RKO (cell line): ENCODE measurements at regions not wholly inside any gene's neighbourhood (a gene's known extent, or its start where the extent isn't known, plus 50 kb on each side); places are given as distances from the start of the nearest gene placed in this dataset.
A peak's percentile ranks its signal among the peaks of the same experiment; 100 is the strongest.

ENCODE experiments used
- DNase-seq: peaks from one replicate; pipeline ENCODE4 v3.0.0-alpha.2; 2016; ENCODE audit warnings: low spot score

DNA sequence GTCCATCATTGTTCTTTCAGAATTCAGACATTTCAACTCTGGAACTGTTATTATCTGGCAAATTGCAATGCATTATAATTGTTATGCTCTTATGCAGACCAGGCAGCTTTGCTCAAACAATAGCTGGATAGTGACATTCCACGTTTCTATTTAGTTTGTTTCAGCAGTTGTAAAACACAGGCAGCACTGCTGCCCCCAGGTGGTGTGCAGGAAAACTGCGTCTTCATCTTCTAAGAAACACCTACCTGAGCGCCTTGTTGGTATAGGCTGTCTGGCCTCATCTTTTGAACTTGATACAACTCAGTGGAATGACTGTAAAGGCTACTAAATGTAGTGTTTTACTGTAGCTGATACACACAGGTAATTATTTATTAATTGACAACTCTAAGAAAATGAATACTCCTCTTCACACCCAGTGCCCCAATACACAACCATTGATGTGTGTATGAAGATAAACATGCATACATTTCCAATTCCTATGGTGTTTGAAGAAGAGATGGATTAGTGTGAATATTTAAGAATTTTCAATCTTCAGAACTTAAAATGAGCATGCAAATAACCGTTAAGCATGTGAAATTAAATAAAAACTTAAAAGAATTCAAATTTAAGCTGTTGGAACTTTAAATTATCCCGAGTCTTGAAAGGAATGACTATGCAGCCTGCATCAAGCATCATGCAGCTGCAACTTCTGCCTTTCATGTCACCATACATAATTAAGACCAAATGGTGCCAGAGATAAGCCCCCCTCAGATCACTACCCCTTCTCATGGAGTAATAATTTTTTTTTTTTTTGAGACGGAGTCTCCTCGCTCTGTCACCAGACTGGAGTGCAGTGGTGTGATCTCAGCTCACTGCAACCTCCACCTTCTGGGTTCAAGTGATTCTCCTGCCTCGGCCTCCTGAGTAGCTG is 85.6 kb downstream of the CD8B2 start:
- DNase-seq = peak; percentile 40

DNA sequence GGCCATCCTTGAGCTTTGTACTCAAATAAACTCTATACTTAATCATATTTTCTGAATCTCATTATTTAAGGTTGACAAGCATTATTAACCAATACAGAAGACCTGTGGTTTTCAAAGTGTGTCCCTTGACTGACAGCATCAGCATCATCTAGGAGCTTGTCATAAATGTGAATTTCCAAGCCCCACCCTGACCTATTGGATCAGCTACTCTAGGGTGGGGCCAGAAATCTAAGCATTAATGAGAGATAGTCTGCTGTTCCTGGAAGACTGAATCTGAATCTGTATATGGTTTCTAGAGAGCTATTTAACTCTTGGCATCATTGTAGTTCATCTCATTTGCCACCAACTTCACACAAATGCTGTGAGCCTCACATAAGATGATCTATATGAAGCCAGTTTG is 86.6 kb downstream of the CD8B2 start:
- DNase-seq = no peak

DNA sequence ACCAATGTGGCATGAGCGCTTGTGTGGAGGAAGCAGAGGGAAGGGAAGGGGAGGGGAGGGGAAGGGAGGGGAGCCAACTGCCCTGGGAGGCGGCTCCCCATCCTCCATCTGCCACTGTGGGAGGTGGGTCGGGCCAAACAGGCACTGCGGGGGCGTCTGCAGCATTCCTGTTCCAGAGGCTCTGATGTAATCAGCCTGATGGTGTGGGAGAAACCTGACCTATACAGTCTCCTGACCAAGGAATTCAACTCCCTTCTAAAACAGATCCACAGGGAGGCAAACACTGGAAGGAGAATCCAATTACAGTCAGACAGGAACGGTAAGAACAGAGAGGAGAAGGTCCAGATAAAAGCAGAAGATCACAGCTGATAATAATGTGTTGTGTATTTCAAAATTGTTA is 88.8 kb downstream of the CD8B2 start:
- no peak for DNase-seq

DNA sequence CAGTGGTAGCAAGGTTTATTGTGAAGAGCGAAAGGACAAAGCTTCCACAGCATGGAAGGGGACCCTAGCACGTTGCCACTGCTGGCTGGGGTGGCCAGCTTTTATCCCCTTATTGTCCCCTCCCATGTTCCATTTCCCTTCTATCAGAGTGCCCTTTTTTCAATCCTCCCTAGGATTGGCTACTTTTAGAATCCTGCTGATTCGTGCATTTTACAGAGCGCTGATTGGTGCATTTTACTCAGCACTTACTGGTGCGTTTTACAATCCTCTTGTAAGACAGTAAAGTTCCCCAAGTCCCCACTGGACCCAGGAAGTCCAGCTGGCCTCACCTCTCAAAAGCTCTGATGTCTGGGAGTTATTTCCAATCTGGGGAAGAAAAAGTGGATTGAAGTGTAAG is 90.1 kb downstream of the CD8B2 start:
- no peak for DNase-seq

DNA sequence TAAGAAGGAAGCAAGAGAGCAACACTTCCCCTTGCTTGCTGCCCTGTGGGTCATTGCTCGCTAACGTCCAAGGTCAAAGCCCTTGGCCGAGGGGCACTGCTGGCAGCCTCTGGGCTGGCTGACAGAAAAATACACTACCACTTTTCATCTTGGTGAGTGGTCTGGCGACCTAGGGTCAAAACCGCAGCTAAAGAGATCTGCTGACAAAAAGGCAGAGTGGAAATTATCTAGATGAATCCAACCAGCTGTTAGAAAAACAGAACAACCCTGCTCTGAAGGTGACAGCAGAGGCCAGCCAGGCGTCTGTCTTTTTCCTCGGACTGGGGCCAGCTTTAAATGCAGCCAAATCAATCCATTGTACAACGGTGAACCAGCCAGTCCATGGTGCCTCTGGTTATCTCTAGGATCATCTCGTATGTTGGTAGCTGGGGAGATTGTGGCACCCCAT is 92.6 kb downstream of the CD8B2 start:
- no peak for DNase-seq

DNA sequence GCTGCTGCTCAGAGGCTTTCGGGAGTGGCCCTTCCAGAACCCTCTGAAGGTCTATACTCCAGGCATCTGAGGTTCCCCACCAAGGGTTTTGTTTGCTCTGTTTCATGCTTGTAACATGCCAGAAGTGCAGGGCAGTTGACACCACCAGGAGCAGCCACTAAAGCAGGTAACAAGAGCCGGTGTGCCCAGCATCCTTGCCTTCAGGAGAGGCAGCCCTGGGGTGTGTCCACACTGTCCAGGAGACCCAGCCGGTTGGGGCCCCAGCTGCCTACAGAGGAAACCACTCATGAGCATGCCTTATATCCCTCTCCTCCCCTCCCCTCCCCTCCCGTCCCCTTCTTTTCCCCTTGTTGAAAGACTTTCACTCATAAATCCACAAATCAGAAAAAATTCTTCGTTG is 93.1 kb downstream of the CD8B2 start:
- no peak for DNase-seq

DNA sequence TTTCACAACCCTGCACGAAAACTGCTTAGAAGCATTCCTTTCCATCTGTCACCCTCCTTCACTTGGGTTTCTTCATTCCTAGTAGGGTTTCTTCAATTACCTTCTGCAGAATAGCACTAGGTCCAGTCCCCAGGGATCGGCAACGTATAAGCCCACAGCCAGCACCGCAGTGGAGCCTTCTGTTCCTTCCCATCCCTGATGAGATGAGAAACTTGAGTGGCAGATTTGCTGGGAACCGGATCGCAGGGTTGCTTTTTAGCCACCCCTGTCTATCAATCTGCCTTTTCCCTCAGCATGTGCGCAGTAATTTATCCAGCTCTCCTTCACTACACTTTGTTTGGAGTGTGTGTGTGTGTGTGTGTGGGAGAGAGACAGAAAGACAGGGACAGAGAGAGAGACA is 94.2 kb downstream of the CD8B2 start:
- no peak for DNase-seq

DNA sequence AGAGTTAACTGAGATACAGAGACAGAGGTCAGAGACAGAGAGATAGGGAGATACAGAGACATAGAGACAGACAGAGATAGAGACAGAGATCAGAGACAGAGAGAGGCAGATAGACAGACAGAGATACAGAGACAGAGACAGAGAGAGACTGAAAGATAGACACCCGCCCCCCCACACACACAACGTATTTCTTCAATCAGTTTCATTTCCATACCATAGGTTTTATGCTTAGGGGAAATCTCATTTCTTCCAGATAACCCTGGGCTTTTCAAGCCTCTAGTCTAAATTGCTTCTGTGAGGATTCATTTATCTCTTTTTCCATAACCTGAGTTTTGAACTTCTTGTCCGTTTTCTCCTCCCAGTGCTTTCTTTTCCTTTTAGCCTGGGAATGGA is 94.6 kb downstream of the CD8B2 start:
- DNase-seq = no peak

DNA sequence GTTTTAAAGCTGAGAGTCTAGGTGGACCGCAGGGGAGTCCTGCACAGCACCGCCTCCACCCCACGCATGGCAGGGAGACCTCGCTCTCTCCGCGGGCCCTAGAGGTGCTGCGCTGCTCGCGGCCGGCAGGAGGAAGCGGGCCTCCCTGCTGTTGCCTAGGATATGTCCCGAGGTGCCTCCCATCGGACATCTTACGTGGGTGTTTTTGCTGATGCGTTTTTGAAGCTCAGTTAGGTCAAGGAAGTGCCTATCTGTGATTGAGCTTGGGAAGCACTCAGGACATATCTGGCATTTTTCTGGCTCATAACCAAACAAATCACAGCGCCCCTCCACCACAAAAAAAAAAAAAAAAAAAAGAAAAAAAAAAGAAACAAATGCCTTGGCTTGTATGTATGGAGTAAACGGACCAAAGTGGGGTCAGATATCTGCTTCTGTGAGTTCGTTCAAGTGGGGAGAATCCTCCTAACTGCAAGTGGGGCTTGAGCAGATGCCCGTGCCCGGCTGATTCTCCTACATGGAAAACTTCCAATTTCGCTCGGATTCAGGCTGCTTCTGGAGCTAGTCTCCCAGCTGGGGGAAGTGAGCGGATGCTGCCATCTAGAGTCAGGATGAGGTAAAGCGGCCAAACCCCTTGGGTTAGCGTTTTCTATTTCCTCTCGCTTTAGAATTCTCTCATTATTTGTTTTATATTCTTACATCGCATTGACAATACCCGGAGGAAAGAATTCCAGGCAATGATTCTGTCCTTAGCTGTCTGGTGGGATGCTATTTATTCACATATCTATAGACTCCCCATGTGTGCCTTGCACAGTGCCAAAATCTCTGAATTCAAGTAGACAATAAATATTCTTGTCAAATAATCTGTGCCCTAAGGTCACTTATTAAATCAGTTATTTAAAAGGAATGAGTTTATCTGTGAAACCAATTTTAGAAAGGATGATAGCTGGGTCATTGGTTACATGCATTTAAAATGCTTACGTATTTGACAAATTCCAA is 95.3 kb downstream of the CD8B2 start:
- DNase-seq = peak; percentile 84

DNA sequence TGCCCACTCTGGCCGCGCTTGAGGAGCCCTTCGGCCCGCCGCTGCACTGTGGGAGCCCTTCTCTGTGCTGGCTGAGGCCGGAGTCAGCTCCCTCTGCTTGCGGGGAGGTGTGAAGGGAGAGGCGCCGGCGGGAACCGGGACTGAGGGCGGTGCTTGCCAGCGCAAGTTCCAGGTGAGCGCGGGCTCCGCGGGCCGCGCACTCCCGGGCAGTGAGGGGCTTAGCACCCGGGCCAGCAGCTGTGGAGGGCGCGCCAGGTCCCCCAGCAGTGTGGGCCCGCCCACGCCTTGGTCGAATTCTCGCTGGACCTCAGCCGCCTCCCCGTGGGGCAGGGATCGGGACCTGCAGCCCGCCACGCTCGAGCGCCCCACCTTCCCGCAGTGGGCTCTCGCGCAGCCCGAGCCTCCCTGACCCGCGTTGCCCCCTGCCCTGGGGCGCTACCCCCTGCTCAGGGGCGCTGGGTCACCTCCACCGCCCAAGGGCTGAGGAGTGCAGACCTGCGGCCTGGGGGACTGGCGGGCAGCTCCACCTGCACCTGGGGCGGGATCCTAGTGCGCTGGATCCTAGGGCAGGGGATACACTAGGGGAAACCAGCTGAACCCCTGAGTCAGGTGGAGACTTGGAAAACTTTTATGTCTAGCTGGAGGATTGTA is 97.3 kb downstream of the CD8B2 start:
- DNase-seq = no peak

DNA sequence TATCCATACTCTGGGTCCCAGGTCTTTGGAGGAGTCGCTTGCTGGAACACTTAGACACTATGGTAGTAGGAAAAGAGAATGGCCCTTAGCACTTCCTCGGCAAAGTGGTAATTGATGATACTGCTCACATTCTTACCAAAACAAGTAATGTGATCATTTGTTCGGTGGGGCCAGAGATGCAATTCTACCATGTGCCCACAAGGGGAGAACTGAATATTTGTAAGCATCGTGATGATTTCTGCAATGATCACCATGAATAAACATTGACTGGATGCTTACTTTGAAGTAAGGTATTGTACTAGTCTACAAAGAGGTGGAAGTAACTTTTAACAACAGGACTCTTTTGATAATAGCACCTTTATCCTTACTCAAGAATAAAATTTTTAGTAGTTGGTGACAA is 109.7 kb downstream of the CD8B2 start:
- DNase-seq = peak; percentile 18

DNA sequence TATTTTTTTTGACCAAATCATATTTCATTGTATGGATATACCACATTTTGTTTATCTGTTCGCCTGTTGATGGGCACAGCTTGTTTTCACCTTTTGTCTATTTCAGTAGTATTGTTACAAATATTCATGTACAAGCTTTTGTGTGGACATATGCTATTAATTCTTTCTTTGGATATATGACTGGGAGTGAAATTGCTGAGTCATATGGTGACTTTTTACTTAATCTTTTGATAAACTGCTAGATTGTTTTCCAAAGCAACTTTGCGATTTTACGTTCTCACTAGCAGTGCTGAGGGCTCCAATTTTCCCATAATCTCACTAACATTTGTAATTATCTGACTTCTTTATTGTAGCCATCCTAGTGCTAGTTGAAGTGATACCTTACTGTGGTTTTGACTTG is 112.4 kb downstream of the CD8B2 start:
- DNase-seq = no peak

DNA sequence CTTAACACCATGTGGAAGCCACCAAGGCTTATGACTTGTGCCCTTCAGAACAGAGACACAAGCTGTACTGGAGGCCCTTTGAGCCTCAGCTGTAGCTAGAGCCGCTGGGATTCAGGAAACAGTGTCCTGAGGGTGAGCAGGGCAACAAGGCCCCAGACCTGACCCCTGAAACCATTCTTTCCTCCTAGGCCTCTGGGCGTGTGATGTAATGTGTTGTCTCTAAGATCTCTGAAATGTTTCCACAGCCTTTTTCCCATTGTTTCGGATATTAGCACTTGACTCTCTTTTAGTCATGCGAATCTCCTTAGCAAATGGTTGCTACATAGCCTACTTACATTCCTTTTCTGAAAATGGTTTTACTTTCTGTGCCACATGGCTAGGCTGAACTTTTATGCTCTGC is 114.9 kb downstream of the CD8B2 start:
- DNase-seq = no peak

DNA sequence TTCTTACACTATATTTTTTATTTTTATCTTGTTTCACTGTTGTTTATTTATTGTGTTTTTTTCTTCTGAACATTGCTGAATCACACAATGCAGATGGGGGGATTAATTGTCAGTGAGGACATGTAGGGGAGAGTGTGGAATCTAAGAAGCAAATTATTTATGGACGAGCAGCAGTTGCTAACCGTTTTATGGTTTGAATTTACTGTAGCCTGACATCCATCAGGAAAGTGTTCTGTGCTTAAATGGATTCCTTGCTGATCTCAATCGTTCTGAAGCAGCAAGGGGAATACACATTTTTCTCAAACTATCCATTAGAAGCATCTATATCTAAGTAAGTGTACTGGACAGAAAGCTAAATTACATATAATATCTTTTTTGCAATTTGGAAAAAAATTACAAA is 119.5 kb downstream of the CD8B2 start:
- DNase-seq = no peak

DNA sequence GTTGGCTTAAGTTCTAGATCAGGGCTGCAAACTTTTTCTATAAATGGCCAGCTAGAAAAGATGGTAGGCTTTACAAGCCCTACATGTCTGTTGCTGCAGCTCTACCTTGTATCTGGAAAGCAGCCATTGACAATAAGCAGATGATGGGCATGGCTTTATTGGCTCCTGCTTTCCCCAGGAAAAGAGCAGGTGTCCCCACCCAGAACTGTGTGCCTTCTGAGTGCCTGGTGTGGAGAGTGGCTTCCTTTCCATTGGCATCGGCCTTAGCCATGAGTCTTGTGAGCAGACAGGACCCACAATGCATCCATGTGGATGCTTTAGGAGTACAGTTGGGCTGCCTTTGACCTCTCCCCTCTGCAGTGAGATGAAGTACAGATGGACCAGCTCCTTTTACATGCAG is 120.2 kb downstream of the CD8B2 start:
- DNase-seq = no peak

DNA sequence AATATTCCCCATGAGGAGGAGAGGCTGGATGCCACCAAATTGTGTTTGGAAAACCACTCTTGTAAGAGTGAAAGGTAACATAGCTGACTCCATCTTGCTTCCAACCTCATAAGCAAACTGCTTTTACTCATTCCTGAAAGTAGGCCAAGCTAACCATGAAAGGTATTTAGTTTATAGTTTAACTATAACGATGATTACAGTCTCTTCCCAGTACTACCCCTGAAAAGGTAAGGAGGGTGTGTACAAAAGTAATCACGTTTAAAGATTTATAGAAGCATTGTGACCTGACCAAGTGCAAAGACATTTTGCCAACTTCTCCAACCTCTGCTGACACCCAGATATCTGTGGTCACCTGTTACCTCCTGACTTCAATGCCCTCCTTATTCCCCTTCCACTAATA is 122.6 kb downstream of the CD8B2 start:
- no peak for DNase-seq

DNA sequence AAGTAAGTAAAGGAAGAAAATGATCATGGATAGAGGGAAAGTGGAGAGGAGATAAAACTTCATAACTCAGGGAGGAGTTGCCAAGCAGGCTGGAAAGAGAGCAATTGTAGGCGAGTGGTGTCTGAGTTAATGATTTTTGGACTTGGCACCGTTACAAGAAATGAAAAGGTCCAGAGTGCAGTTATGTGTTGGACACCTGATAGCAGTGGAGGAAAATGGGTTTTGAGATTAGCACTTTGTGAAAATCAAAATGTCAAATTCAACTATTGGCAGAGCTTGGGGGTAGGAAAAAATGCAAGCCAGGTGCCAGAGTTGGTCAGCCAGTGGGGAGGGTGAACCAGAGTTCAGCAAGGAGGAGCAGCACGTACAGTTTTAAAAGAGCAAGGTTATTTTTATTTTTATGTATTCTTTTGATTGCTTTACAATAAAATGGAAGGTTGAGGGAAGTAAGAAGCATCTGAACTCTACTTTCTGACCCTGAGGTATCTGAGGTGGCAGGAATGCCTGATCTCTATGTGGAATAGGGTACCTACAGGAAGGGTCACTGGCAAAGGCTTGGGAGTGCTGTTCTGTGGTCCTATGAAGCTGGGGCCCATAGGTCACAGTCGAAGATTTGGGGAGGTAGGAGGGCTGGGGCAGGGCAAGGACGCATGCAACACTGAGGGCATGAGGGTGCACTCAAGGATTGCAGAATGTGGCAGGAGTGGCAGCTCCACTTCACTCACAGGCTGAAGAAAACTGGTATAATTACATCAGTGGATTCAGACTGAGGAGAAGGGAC is 127.5 kb downstream of the CD8B2 start:
- no peak for DNase-seq

DNA sequence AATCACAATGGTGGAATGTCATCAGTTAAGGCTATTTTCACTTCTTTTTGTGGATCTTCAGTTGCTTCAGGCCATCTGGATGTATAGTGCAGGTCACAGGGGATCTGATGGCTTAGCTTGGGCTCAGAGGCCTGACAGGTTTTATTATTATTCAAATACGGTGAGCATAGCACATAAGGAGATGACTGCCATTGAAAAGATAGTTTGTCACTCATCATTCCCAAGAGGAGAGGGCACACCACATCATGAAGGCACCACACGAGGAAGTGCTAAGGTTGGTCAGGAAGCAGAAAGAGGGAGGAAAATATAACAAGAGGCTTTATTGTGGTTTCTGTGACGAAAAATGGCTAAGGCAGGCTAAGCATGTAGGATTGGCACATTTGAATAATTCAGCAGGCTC is 131.4 kb downstream of the CD8B2 start:
- no peak for DNase-seq

DNA sequence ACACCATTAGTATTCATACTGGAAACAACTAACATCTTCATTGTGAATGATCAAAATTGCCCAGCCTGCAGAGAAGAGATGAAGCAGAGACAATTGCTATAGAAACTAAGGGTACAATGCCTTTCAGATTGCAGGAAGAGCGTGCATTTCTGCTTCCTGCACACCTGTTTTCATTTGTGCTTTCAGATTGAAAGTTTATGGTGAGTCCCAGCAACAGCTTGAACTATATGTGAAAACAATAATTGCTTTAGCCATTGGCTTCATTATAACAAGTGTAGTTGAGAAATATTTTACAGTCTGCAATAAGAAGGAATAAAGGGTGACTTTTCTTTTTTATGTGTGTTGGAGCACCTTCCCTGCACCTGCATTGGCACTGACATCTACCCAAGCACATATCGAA is 136.3 kb downstream of the CD8B2 start:
- no peak for DNase-seq

DNA sequence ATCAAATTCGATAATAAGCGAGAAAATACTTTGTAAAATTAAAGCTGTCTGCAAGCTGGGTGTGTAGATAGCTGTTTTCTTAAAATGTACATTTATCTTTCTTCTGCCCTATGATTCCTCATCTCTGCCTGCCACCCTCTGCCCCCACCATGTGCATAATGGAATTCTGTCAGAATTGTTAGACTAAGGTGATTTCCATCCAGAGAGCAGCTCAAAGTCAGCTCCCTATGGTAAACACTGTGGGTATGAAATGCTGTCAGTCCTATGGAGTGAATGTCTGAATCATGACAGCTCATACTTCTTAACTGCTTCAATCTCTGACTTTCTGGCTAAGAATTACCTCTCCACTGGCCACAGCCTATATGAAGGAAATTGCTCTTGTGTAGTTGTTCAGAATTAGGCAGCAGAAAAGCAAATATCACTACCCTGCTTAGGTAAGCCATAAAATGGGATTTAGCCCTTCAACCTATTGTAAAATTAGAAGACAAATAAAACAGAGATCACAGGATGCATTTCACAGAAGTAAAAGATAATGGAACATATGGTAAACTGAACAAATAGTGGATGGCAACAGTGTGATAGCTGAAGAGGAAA is 137.7 kb downstream of the CD8B2 start:
- DNase-seq = no peak

DNA sequence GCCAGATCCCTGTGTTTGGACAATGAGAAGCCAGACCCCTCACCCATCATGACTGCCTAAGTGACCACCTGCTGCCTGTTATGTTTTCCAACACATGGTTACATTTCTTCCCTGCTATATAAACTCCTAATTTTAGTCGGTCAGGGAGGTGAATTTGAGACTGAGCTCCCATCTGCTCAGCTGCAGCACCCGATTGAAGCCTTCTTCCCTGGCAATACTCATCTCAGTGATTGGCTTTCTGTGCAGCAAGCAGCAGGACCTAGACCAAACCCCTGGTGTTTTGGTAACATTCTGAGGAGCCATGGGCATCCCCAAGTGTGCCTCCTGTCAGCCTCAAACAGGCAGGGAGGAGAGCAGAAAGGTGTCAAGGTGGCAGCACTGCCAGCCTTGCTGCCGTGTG is 141.2 kb downstream of the CD8B2 start:
- no peak for DNase-seq
